ENCODE measurements at regions not wholly inside any gene's neighbourhood (a gene's known extent, or its start where the extent isn't known, plus 50 kb on each side); places are given as distances from the start of the nearest gene placed in this dataset.

GRCh38 chr10:121418126-121418777 is 180.0 kb downstream of the FGFR2 start:
- TF ChIP-seq EP300 (conservative IDR thresholded peaks at IDR 0.05; ENCODE audit: poor library complexity, severe bottlenecking): no peak
- no peak for TF ChIP-seq CTCF (IDR thresholded peaks at IDR 0.05; ENCODE audit: poor library complexity, severe bottlenecking)
- TF ChIP-seq REST (IDR thresholded peaks at IDR 0.05; ENCODE audit: borderline replicate concordance): no peak
- TF ChIP-seq POLR2AphosphoS5 (IDR thresholded peaks at IDR 0.05): no peak
- TF ChIP-seq RAD21 (conservative IDR thresholded peaks at IDR 0.05): no peak
- TF ChIP-seq SMC3 (conservative IDR thresholded peaks at IDR 0.05; ENCODE audit: poor library complexity): no peak
- no peak for TF ChIP-seq EZH2 (IDR thresholded peaks at IDR 0.05; ENCODE audit: borderline replicate concordance, insufficient read depth, low read length, poor library complexity, severe bottlenecking)
- no peak for TF ChIP-seq TAF1 (IDR thresholded peaks at IDR 0.05; ENCODE audit: low read depth)
- TF ChIP-seq MXI1 (conservative IDR thresholded peaks at IDR 0.05; ENCODE audit: poor library complexity, severe bottlenecking): no peak
